ENCODE measurements at regions not wholly inside any gene's neighbourhood (a gene's known extent, or its start where the extent isn't known, plus 50 kb on each side); places are given as distances from the start of the nearest gene placed in this dataset.

DNA sequence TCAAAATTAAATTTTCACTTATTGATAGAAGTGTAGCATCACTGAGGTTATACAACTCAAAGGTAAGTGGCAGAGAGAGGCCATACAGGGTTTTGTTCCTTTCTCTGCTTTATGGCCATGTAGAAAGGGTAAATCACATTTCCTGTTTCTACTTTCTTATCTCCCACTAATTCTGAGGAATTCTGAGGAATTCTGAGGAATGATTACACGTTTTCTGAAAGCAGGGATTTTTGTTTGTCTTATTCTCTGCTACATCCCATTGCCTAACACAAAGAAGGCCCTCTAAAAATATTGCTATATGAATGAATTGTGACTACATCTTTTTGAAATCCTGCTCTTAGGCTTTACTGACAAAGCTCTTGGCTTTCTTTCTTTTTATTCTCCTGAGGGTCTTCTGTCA, 516.9 kb upstream of the ZNF608 start:
- Mint-ChIP-seq H3K9me3 (peaks cover 1 to 17% (median 4%) of the 10 kb centered on the region in 7 donors), H3K4me1 (no peaks in the 10 kb centered on the region), H3K27ac (no peak overlapping the region), H3K27me3 (no peaks in the 10 kb centered on the region), H3K4me3 (no peak overlapping the region), H3K36me3 (no peaks in the 10 kb centered on the region)
- Histone ChIP-seq H3K27me3 (ENCODE audit: control insufficient read depth, insufficient read depth, low read length) (no peaks in the 10 kb centered on the region), H3K36me3 (ENCODE audit: control insufficient read depth, insufficient read depth, low read length) (no peaks in the 10 kb centered on the region), H3K4me3 (ENCODE audit: low read depth, low read length) (no peak overlapping the region), H3K4me1 (ENCODE audit: control insufficient read depth, insufficient read depth, low read length, poor library complexity, severe bottlenecking) (no peaks in the 10 kb centered on the region), H3K27ac (ENCODE audit: insufficient read depth, low read length, poor library complexity, severe bottlenecking) (no peak overlapping the region), H3K9me3 (ENCODE audit: control insufficient read depth in 2 of 2, low read length in 2 of 2) (no peaks in the 10 kb centered on the region)
- no peak for DNase-seq
- ATAC-seq (ENCODE audit: low read depth in 2 of 2): no peak

DNA sequence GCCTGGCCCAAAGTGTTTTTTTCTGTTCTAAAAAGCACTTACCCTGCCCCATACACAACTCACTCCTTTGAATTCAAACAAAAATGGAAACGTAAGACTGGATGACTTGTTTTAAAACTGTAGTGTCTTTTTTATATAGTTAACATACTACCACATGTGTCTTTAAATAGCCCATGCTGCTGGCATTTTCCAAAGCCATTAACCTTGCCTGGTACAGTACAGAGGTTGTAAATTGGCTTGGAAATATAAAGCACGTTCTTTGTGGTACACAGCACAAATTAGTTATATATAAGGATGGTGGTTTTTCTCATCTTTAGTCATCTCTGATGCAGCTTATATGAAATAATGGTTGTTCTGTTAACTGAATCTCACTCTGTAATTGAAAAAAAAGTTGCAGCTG, 519.7 kb upstream of the ZNF608 start:
- peaks cover 0 to 10% (median 2%) of the 10 kb centered on the region in 7 donors for H3K9me3 Mint-ChIP-seq
- no peak for ATAC-seq (ENCODE audit: low read depth in 2 of 2)
- H3K36me3 Mint-ChIP-seq: no peaks in the 10 kb centered on the region

DNA sequence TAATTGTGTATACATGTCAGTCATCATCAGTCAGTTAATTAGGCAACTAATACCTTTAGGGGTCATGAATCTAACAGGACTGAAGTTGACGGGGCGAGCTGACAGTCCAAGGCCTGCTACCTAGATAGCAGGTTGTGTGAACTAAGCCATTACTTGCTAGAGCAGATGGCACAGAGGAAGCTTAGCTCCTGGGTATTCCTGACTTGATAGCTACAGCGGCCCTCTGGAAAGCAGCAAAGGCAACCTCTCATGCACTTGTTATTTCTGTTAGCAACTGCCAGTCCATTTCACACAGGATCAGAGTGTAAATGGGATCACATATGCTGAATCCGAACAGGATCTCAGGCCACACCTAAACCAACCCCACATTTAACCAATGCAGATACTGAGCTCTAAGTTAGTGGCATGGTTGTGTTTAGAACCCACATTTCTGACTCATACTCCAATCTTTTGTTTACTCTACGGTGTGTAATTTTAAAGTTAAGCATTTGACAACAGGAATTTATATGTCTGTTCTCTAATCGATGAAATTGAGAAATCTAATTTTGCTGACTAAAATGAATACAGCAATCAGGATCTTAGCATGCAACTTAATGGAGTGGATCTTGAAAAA, 521.3 kb upstream of the ZNF608 start:
- H3K36me3 ChIP-seq (ENCODE audit: control insufficient read depth, insufficient read depth, low read length): no peaks in the 10 kb centered on the region
- Mint-ChIP-seq H3K27me3 (peaks cover 5% of the 10 kb centered on the region), H3K4me3 (no peak overlapping the region), H3K9me3 (peaks cover 0 to 11% (median 2%) of the 10 kb centered on the region in 7 donors), H3K36me3 (no peaks in the 10 kb centered on the region), H3K27ac (no peak overlapping the region), H3K4me1 (no peaks in the 10 kb centered on the region)
- no peaks in the 10 kb centered on the region for H3K9me3 ChIP-seq (ENCODE audit: control insufficient read depth in 2 of 2, low read length in 2 of 2)
- ATAC-seq (ENCODE audit: low read depth in 2 of 2) (no peak), DNase-seq (no peak)
- H3K4me1 ChIP-seq (ENCODE audit: control insufficient read depth, insufficient read depth, low read length, poor library complexity, severe bottlenecking): no peaks in the 10 kb centered on the region
- no peak overlapping the region for H3K27ac ChIP-seq (ENCODE audit: insufficient read depth, low read length, poor library complexity, severe bottlenecking)
- no peak overlapping the region for H3K4me3 ChIP-seq (ENCODE audit: low read depth, low read length)
- H3K27me3 ChIP-seq (ENCODE audit: control insufficient read depth, insufficient read depth, low read length): no peaks in the 10 kb centered on the region

More for the DNA sequence above, 519.7 kb upstream of the ZNF608 start:
- no peak overlapping the region for H3K4me3 Mint-ChIP-seq
- no peaks in the 10 kb centered on the region for H3K9me3 ChIP-seq (ENCODE audit: control insufficient read depth in 2 of 2, low read length in 2 of 2)
- no peak overlapping the region for H3K4me3 ChIP-seq (ENCODE audit: low read depth, low read length)
- no peaks in the 10 kb centered on the region for H3K4me1 ChIP-seq (ENCODE audit: control insufficient read depth, insufficient read depth, low read length, poor library complexity, severe bottlenecking)
- H3K27me3 Mint-ChIP-seq: no peaks in the 10 kb centered on the region
- no peak overlapping the region for H3K27ac Mint-ChIP-seq
- no peaks in the 10 kb centered on the region for H3K27me3 ChIP-seq (ENCODE audit: control insufficient read depth, insufficient read depth, low read length)
- no peak overlapping the region for H3K27ac ChIP-seq (ENCODE audit: insufficient read depth, low read length, poor library complexity, severe bottlenecking)
- H3K36me3 ChIP-seq (ENCODE audit: control insufficient read depth, insufficient read depth, low read length): no peaks in the 10 kb centered on the region
- no peak for DNase-seq
- no peaks in the 10 kb centered on the region for H3K4me1 Mint-ChIP-seq

DNA sequence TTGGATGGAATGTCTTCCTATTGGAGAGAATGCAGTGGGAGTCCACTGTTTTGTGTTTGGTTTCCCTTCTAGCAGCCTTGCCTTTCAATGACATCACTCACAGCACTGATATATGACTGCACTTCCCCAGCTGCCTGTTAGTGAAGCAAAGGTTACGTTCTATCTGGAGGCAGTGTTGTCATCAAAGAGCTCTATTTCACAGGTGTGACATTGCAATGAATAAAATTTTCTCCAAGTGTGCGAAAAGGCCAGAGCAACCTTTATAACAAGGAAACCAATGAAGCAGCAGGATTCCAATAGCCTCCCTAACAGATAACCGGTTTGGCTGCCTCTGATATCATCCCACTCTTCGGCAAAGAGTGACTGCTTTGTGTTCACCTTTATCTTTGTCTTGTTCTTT, 523.5 kb upstream of the ZNF608 start:
- no peaks in the 10 kb centered on the region for H3K36me3 ChIP-seq (ENCODE audit: control insufficient read depth, insufficient read depth, low read length)
- H3K4me3 ChIP-seq (ENCODE audit: low read depth, low read length): no peak overlapping the region
- Mint-ChIP-seq H3K27ac (no peak overlapping the region), H3K27me3 (peaks cover 5% of the 10 kb centered on the region), H3K4me1 (no peaks in the 10 kb centered on the region), H3K36me3 (no peaks in the 10 kb centered on the region), H3K4me3 (no peak overlapping the region), H3K9me3 (peaks cover 0 to 15% (median 5%) of the 10 kb centered on the region in 7 donors)
- ATAC-seq (ENCODE audit: low read depth in 2 of 2) (no peak), DNase-seq (no peak)
- no peaks in the 10 kb centered on the region for H3K4me1 ChIP-seq (ENCODE audit: control insufficient read depth, insufficient read depth, low read length, poor library complexity, severe bottlenecking)
- H3K9me3 ChIP-seq (ENCODE audit: control insufficient read depth in 2 of 2, low read length in 2 of 2): no peaks in the 10 kb centered on the region
- H3K27ac ChIP-seq (ENCODE audit: insufficient read depth, low read length, poor library complexity, severe bottlenecking): no peak overlapping the region
- no peaks in the 10 kb centered on the region for H3K27me3 ChIP-seq (ENCODE audit: control insufficient read depth, insufficient read depth, low read length)

DNA sequence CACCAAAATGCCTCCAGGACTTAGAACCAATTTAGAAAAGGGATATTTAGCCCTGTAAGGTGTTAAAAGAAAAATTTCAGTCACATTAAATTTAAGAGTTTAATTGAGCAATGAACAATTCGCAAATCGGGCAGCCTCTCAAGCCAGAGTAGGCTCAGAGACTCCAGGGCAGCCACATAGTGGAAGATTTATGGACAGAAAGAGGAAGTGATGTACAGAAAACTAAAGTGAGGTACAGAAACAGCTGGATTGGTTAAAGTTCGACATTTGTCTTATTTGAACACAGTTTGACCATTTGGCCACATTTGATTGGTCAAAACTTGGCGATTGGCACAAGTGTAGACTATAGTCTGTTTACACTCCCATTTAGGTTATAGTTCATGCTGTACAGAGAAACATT, 525.9 kb upstream of the ZNF608 start:
- H3K4me3 ChIP-seq (ENCODE audit: low read depth, low read length): no peak overlapping the region
- H3K27ac ChIP-seq (ENCODE audit: insufficient read depth, low read length, poor library complexity, severe bottlenecking): no peak overlapping the region
- no peaks in the 10 kb centered on the region for H3K4me1 Mint-ChIP-seq
- H3K27me3 ChIP-seq (ENCODE audit: control insufficient read depth, insufficient read depth, low read length): no peaks in the 10 kb centered on the region
- ATAC-seq (ENCODE audit: low read depth in 2 of 2) (no peak), DNase-seq (no peak)
- no peaks in the 10 kb centered on the region for H3K36me3 Mint-ChIP-seq
- no peaks in the 10 kb centered on the region for H3K4me1 ChIP-seq (ENCODE audit: control insufficient read depth, insufficient read depth, low read length, poor library complexity, severe bottlenecking)
- no peaks in the 10 kb centered on the region for H3K9me3 ChIP-seq (ENCODE audit: control insufficient read depth in 2 of 2, low read length in 2 of 2)
- H3K36me3 ChIP-seq (ENCODE audit: control insufficient read depth, insufficient read depth, low read length): no peaks in the 10 kb centered on the region
- H3K9me3 Mint-ChIP-seq: peaks cover 0 to 11% (median 4%) of the 10 kb centered on the region in 7 donors
- no peak overlapping the region for H3K27ac Mint-ChIP-seq
- peaks cover 5% of the 10 kb centered on the region for H3K27me3 Mint-ChIP-seq
- H3K4me3 Mint-ChIP-seq: no peak overlapping the region

DNA sequence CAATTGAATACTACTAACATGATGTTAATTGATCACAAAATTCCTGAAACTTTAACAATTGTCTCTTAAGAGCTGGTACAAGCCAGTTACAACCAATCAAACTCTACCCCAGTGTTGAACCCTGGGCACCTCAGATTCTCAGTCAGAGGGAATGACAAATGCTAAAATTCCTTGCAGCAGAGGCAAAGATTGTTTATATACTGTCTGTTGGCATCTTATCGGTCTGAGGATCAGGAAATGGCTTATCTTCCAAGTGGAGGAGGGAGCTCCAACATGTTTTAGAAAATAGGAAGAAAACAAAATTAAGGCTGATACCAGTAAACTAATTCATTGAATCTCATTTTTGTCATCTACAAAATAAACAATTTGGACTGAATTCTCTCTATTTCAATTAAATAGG, 527.8 kb upstream of the ZNF608 start:
- Histone ChIP-seq H3K4me1 (ENCODE audit: control insufficient read depth, insufficient read depth, low read length, poor library complexity, severe bottlenecking) (no peaks in the 10 kb centered on the region), H3K27ac (ENCODE audit: insufficient read depth, low read length, poor library complexity, severe bottlenecking) (no peak overlapping the region), H3K9me3 (ENCODE audit: control insufficient read depth in 2 of 2, low read length in 2 of 2) (no peaks in the 10 kb centered on the region), H3K4me3 (ENCODE audit: low read depth, low read length) (no peak overlapping the region), H3K36me3 (ENCODE audit: control insufficient read depth, insufficient read depth, low read length) (no peaks in the 10 kb centered on the region), H3K27me3 (ENCODE audit: control insufficient read depth, insufficient read depth, low read length) (no peaks in the 10 kb centered on the region)
- Mint-ChIP-seq H3K9me3 (peaks cover 0 to 8% (median 3%) of the 10 kb centered on the region in 7 donors), H3K27me3 (peaks cover 5% of the 10 kb centered on the region), H3K36me3 (no peaks in the 10 kb centered on the region), H3K27ac (no peak overlapping the region), H3K4me1 (no peaks in the 10 kb centered on the region), H3K4me3 (no peak overlapping the region)
- DNase-seq (no peak), ATAC-seq (ENCODE audit: low read depth in 2 of 2) (no peak)

DNA sequence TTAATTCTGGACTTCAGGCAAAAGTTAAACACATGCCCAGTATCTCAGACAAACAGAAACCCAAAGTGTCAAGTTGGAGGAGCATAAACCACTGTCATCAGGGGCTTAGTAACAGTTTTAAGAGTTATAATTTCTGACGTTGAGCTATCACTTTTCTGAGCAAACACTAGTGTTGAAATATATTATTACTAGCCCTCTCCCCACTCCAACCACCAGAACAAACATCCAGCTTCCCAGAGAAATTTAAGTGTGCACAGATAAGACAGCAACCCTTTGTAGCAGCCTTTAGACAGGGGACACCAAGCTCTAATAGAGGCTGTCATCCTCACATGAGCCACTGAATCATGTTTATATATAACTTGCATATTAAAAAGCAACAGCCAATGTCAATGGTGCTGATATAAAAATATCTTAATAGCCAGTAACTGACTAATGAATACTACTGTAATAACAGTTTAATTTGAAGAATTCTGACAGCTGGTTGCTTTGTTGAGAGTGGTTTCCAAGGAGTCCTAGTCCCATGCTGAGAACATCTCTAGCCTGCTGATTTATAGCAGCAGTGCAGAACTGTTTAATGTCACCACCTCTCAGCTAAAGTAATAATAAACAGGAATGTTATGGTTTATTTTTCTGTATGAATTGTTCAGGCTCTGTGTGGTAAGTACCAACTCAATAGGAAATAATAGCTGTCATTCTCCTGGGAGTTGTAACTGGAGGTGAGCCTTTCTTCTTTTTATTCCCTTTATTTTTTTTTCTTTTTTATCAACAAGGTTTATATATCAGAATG, 528.7 kb upstream of the ZNF608 start:
- no peaks in the 10 kb centered on the region for H3K27me3 ChIP-seq (ENCODE audit: control insufficient read depth, insufficient read depth, low read length)
- Mint-ChIP-seq H3K27ac (no peak overlapping the region), H3K36me3 (no peaks in the 10 kb centered on the region), H3K4me1 (no peaks in the 10 kb centered on the region), H3K27me3 (peaks cover 5% of the 10 kb centered on the region), H3K9me3 (peaks cover 0 to 8% (median 6%) of the 10 kb centered on the region in 7 donors), H3K4me3 (no peak overlapping the region)
- H3K4me1 ChIP-seq (ENCODE audit: control insufficient read depth, insufficient read depth, low read length, poor library complexity, severe bottlenecking): no peaks in the 10 kb centered on the region
- H3K36me3 ChIP-seq (ENCODE audit: control insufficient read depth, insufficient read depth, low read length): no peaks in the 10 kb centered on the region
- no peak overlapping the region for H3K27ac ChIP-seq (ENCODE audit: insufficient read depth, low read length, poor library complexity, severe bottlenecking)
- no peak overlapping the region for H3K4me3 ChIP-seq (ENCODE audit: low read depth, low read length)
- DNase-seq: no peak
- H3K9me3 ChIP-seq (ENCODE audit: control insufficient read depth in 2 of 2, low read length in 2 of 2): no peaks in the 10 kb centered on the region
- ATAC-seq (ENCODE audit: low read depth in 2 of 2): no peak

DNA sequence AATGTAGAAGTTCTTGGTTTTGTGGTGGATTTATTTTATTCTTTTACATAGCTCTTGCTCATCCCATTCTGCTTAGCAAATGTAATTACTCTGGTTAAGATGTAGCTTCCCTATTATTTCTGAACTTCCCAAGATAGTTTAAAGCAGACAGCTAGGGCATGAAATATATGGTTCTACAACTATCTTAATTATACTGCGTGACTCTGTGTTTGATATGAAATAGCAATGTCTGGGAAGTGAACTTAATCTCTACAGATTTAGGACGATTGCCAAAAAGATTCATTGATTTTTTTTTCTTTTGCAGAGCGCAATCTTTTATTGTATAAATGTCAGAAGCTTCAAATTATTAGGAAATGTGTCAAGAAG, 529.3 kb upstream of the ZNF608 start:
- Histone ChIP-seq H3K27me3 (ENCODE audit: control insufficient read depth, insufficient read depth, low read length) (no peaks in the 10 kb centered on the region), H3K27ac (ENCODE audit: insufficient read depth, low read length, poor library complexity, severe bottlenecking) (no peak overlapping the region), H3K9me3 (ENCODE audit: control insufficient read depth in 2 of 2, low read length in 2 of 2) (no peaks in the 10 kb centered on the region), H3K4me3 (ENCODE audit: low read depth, low read length) (no peak overlapping the region), H3K36me3 (ENCODE audit: control insufficient read depth, insufficient read depth, low read length) (no peaks in the 10 kb centered on the region), H3K4me1 (ENCODE audit: control insufficient read depth, insufficient read depth, low read length, poor library complexity, severe bottlenecking) (no peaks in the 10 kb centered on the region)
- Mint-ChIP-seq H3K9me3 (peaks cover 0 to 8% (median 6%) of the 10 kb centered on the region in 7 donors), H3K36me3 (no peaks in the 10 kb centered on the region), H3K27me3 (peaks cover 5% of the 10 kb centered on the region), H3K4me1 (no peaks in the 10 kb centered on the region), H3K27ac (no peak overlapping the region), H3K4me3 (no peak overlapping the region)
- no peak for DNase-seq
- no peak for ATAC-seq (ENCODE audit: low read depth in 2 of 2)
